Ecto neural progenitor cell (in vitro differentiated cells): ENCODE measurements at regions not wholly inside any gene's neighbourhood (a gene's known extent, or its start where the extent isn't known, plus 50 kb on each side); places are given as distances from the start of the nearest gene placed in this dataset.
"Not testable (repeated sequence)": the region's sequence is repeated elsewhere in the genome, so short reads cannot be mapped to it uniquely, and the experiment has no call there.

Experiments used
- DNase-seq: peaks from one replicate; pipeline ENCODE4 v3.0.0-alpha.2; 2018; ENCODE audit warnings: low spot score

- not testable (repeated sequence) for DNase-seq
These were observed 223.1 kb upstream of the SHH start for GRCh38 chr7:156035387-156035786.

- peak; percentile 17 for DNase-seq
These were observed 222.1 kb upstream of the SHH start for GRCh38 chr7:156034397-156034796.

- no peak for DNase-seq
These were observed 220.7 kb upstream of the SHH start for GRCh38 chr7:156032973-156033372.

GRCh38 chr7:156031679-156032478 is 219.6 kb upstream of the SHH start:
- DNase-seq = no peak

GRCh38 chr7:156029460-156030007 is 217.3 kb upstream of the SHH start:
- no peak for DNase-seq

- DNase-seq = peak; percentile 42
These were observed 216.3 kb upstream of the SHH start for GRCh38 chr7:156028521-156028920.

- DNase-seq = no peak
These were observed 215.6 kb upstream of the SHH start for GRCh38 chr7:156027821-156028220.

- no peak for DNase-seq
These were observed 214.3 kb upstream of the SHH start for GRCh38 chr7:156026603-156027002.

- DNase-seq = no peak
These were observed 213.9 kb upstream of the SHH start for GRCh38 chr7:156026076-156026600.

- DNase-seq = no peak
These were observed 213.4 kb upstream of the SHH start for GRCh38 chr7:156025675-156026074.

GRCh38 chr7:156024201-156024600 is 211.9 kb upstream of the SHH start:
- peak; percentile 45 for DNase-seq

- no peak for DNase-seq
These were observed 210.5 kb upstream of the SHH start for GRCh38 chr7:156022483-156023459.

- no peak for DNase-seq
These were observed 209.2 kb upstream of the SHH start for GRCh38 chr7:156021471-156021870.

GRCh38 chr7:156020566-156020965 is 208.3 kb upstream of the SHH start:
- DNase-seq = no peak

GRCh38 chr7:156019776-156020565 is 207.7 kb upstream of the SHH start:
- DNase-seq = no peak

- DNase-seq = no peak
These were observed 207.0 kb upstream of the SHH start for GRCh38 chr7:156019308-156019707.

GRCh38 chr7:156017916-156018700 is 205.8 kb upstream of the SHH start:
- DNase-seq = no peak

GRCh38 chr7:156017431-156017830 is 205.2 kb upstream of the SHH start:
- no peak for DNase-seq

- DNase-seq = no peak
These were observed 203.2 kb upstream of the SHH start for GRCh38 chr7:156015237-156016020.

GRCh38 chr7:156014808-156015207 is 202.5 kb upstream of the SHH start:
- DNase-seq = no peak
